CD4-positive, alpha-beta T cell (primary cell): ENCODE measurements at regions not wholly inside any gene's neighbourhood (a gene's known extent, or its start where the extent isn't known, plus 50 kb on each side); places are given as distances from the start of the nearest gene placed in this dataset.

Source experiments
- ATAC-seq: fragments of 200-7000 bp; cut with Tn5 transposase; one replicate; pipeline ENCODE4 v1.10.0; 2022; ENCODE audit warnings: mild to moderate bottlenecking; ENCODE audit not compliant: poor library complexity
- CTCF ChIA-PET: fragments of 350-600 bp; sonication (Branson Sonifier 250); formaldehyde crosslinking; loops from one replicate; lab custom pipeline; 2021; ENCODE audit warnings: antibody characterized with exemption, inconsistent platforms; lab: Charles Lee
- POLR2A ChIA-PET: fragments of 350-600 bp; sonication (Branson Sonifier 250); formaldehyde crosslinking; loops from one replicate; lab custom pipeline; 2021; ENCODE audit warnings: antibody characterized with exemption, inconsistent platforms; lab: Charles Lee
- DNase-seq, 14 experiments: peaks; one replicate each; pipeline ENCODE4 v3.0.0-alpha.2; 2013 to 2020; ENCODE audit warnings: mixed read lengths in 2 of 14
- H3K27ac ChIP-seq, 2 donors: one replicate each; pipeline versions ENCODE4 v1.5.1 to v1.7.0; 2013; ENCODE audit warnings: low read length in 2 of 2, low read depth in 1 of 2, mild to moderate bottlenecking in 1 of 2
- H3K27me3 ChIP-seq, 2 experiments: 1 replicate in 1 of 2; 2 replicates in 1 of 2; pipeline versions ENCODE4 v1.6.1 to v1.7.0; 2013; ENCODE audit warnings: low read length in 2 of 2, control low read depth in 1 of 2, mild to moderate bottlenecking in 1 of 2, moderate library complexity in 1 of 2; ENCODE audit not compliant: insufficient read depth in 2 of 2, control insufficient read depth in 1 of 2
- H3K36me3 ChIP-seq: one replicate; pipeline ENCODE4 v1.6.1; 2013; ENCODE audit warnings: low read length, control low read depth; ENCODE audit not compliant: insufficient read depth
- H3K4me1 ChIP-seq: one replicate; pipeline ENCODE4 v1.6.1; 2013; ENCODE audit warnings: low read length, control low read depth; ENCODE audit not compliant: insufficient read depth
- H3K4me3 ChIP-seq: one replicate; pipeline ENCODE4 v1.5.1; 2013; ENCODE audit warnings: mild to moderate bottlenecking, low read length, moderate library complexity
- H3K9me3 ChIP-seq, 2 experiments: 1 replicate in 1 of 2; 2 replicates in 1 of 2; pipeline versions ENCODE4 v1.6.1 to v1.7.0; 2013; ENCODE audit warnings: low read length in 2 of 2, mild to moderate bottlenecking in 2 of 2, control low read depth in 1 of 2, moderate library complexity in 1 of 2; ENCODE audit not compliant: control insufficient read depth in 1 of 2, insufficient read depth in 1 of 2
- H3K27ac Mint-ChIP-seq: one replicate; pipeline ENCODE4 v1.8.0; 2020; ENCODE audit warnings: mixed read lengths
- H3K27me3 Mint-ChIP-seq: one replicate; pipeline ENCODE4 v1.8.0; 2021; ENCODE audit warnings: mixed read lengths
- H3K36me3 Mint-ChIP-seq: one replicate; pipeline ENCODE4 v1.8.0; 2021; ENCODE audit warnings: low read depth, mixed read lengths
- H3K4me1 Mint-ChIP-seq: one replicate; pipeline ENCODE4 v1.8.0; 2021; ENCODE audit warnings: low read depth, mixed read lengths
- H3K4me3 Mint-ChIP-seq: one replicate; pipeline ENCODE4 v1.8.0; 2020; ENCODE audit warnings: mild to moderate bottlenecking, mixed read lengths
- H3K9me3 Mint-ChIP-seq: one replicate; pipeline ENCODE4 v1.8.0; 2020; ENCODE audit warnings: mixed read lengths
- CTCF ChIP-seq: fragments of 200-600 bp; IDR thresholded peaks from one replicate; pipeline ENCODE4 v1.8.0; 2022; ENCODE audit warnings: antibody characterized with exemption, mild to moderate bottlenecking
- intact Hi-C, 2 experiments: fragments of 100-400 bp; cut with DNase I in 1 of 2; cut with micrococcal nuclease in 1 of 2; formaldehyde crosslinking; loops; one replicate each; pipeline versions ENCODE4 v1.15.1 to v1.9.0; 2023 to 2025; cut with DNase I, micrococcal nuclease

- no peak for ATAC-seq
- TF ChIP-seq CTCF: no peak
- Histone ChIP-seq H3K27me3 (peaks cover 0 to 6% of the 10 kb centered on the region in 2 experiments), H3K4me3 (no peak overlapping the region), H3K9me3 (peaks cover 0 to 4% of the 10 kb centered on the region in 2 experiments), H3K27ac (no peak overlapping the region), H3K4me1 (peaks cover 53% of the 10 kb centered on the region), H3K36me3 (no peaks in the 10 kb centered on the region)
- intact Hi-C loops: loop anchor here in 1 of 2 experiments (1.0 to 10.0 kb wide), 2 partner anchors 13 to 725 kb away; no protein-coding TSS in a partner anchor
- Mint-ChIP-seq H3K27me3 (peaks cover 14% of the 10 kb centered on the region), H3K4me3 (no peak overlapping the region), H3K4me1 (peaks cover 41% of the 10 kb centered on the region), H3K9me3 (no peaks in the 10 kb centered on the region), H3K27ac (no peak overlapping the region), H3K36me3 (no peaks in the 10 kb centered on the region)
- POLR2A ChIA-PET: interaction anchor here (0.6 to 1.6 kb wide), 6 partner anchors 9 to 864 kb away, joined by 3 to 6 read pairs (median 4); no protein-coding TSS in a partner anchor
- no peak for DNase-seq
- CTCF ChIA-PET: no interaction called here
These were observed 283.6 kb downstream of the UACA start for GRCh38 chr15:70479785-70480184.

GRCh38 chr15:70479056-70479455, 284.3 kb downstream of the UACA start:
- Histone ChIP-seq H3K4me1 (peaks cover 61% of the 10 kb centered on the region), H3K4me3 (no peak overlapping the region), H3K9me3 (peaks cover 0 to 4% of the 10 kb centered on the region in 2 experiments), H3K36me3 (no peaks in the 10 kb centered on the region), H3K27ac (no peak overlapping the region), H3K27me3 (peaks cover 0 to 3% of the 10 kb centered on the region in 2 experiments)
- intact Hi-C loops: no loop called here
- TF ChIP-seq CTCF: no peak
- peak overlapping the region; percentile 44 for H3K4me3 Mint-ChIP-seq
- no peaks in the 10 kb centered on the region for H3K36me3 Mint-ChIP-seq
- ChIA-PET CTCF (interaction anchor here (1.5 kb wide), 1 partner anchor 9 kb away, joined by 5 read pairs; no protein-coding TSS in a partner anchor), POLR2A (interaction anchor here (1.2 to 1.6 kb wide), 2 partner anchors 14 to 80 kb away, joined by 4 to 6 read pairs; no protein-coding TSS in a partner anchor)
- DNase-seq: no peak
- H3K27ac Mint-ChIP-seq: peak overlapping the region; percentile 38
- H3K4me1 Mint-ChIP-seq: peaks cover 47% of the 10 kb centered on the region
- peaks cover 14% of the 10 kb centered on the region for H3K27me3 Mint-ChIP-seq
- ATAC-seq: no peak
- H3K9me3 Mint-ChIP-seq: no peaks in the 10 kb centered on the region

- H3K27me3 ChIP-seq: peaks cover 0 to 4% of the 10 kb centered on the region in 2 experiments
These were observed 284.9 kb downstream of the UACA start for GRCh38 chr15:70478251-70478990.

More at GRCh38 chr15:70478251-70478990, 284.9 kb downstream of the UACA start:
- H3K27ac Mint-ChIP-seq: peak overlapping the region; percentile 38
- H3K36me3 ChIP-seq: no peaks in the 10 kb centered on the region
- ChIA-PET CTCF (interaction anchor here (1.5 kb wide), 1 partner anchor 10 kb away, joined by 5 read pairs; no protein-coding TSS in a partner anchor), POLR2A (interaction anchor here (1.6 kb wide), 1 partner anchor 14 kb away, joined by 6 read pairs; no protein-coding TSS in a partner anchor)
- TF ChIP-seq CTCF: no peak
- no peaks in the 10 kb centered on the region for H3K36me3 Mint-ChIP-seq
- peak overlapping the region; percentile 44 for H3K4me3 Mint-ChIP-seq
- H3K4me1 Mint-ChIP-seq: peaks cover 48% of the 10 kb centered on the region
- H3K27ac ChIP-seq: no peak overlapping the region
- peak; percentile 18 for ATAC-seq
- peaks cover 17% of the 10 kb centered on the region for H3K27me3 Mint-ChIP-seq
- H3K4me1 ChIP-seq: peaks cover 60% of the 10 kb centered on the region
- DNase-seq: peak in 2 of 14 experiments; percentile 44 to 49
- H3K9me3 ChIP-seq: peaks cover 0 to 4% of the 10 kb centered on the region in 2 experiments
- intact Hi-C loops: no loop called here
- H3K9me3 Mint-ChIP-seq: no peaks in the 10 kb centered on the region
- no peak overlapping the region for H3K4me3 ChIP-seq
